MCF 10A (cell line): ENCODE measurements at regions not wholly inside any gene's neighbourhood (a gene's known extent, or its start where the extent isn't known, plus 50 kb on each side); places are given as distances from the start of the nearest gene placed in this dataset.

Experiments
- BruUV-seq: library from RNA; stranded (reverse); fragments of 400-500 nt; replicated peaks from 2 replicates; lab custom pipeline; 2021; lab: Mats Ljungman, UMichigan
- CTCF ChIA-PET: fragments of 300-600 bp; sonication (Branson Sonifier 250); formaldehyde crosslinking; extraction: SDS; loops from one replicate; lab custom pipeline; 2021; ENCODE audit warnings: antibody characterized with exemption, inconsistent platforms; lab: Yijun Ruan, JAX
- POLR2A ChIA-PET: fragments of 300-600, 350-650 bp; sonication (Branson Sonifier 250); formaldehyde crosslinking; extraction: SDS; loops from one replicate; lab custom pipeline; 2020; ENCODE audit warnings: antibody characterized with exemption, inconsistent platforms; lab: Yijun Ruan, JAX
- DNase-seq: peaks from one replicate; pipeline ENCODE4 v3.0.0-alpha.2; 2018; ENCODE audit not compliant: unreplicated experiment
- H3K27ac Mint-ChIP-seq: one replicate; pipeline ENCODE4 v1.8.0; 2022; ENCODE audit warnings: mild to moderate bottlenecking, low read depth, mixed read lengths; ENCODE audit not compliant: unreplicated experiment
- H3K27me3 Mint-ChIP-seq: one replicate; pipeline ENCODE4 v1.8.0; 2022; ENCODE audit warnings: mixed read lengths; ENCODE audit not compliant: insufficient read depth, unreplicated experiment
- H3K36me3 Mint-ChIP-seq: one replicate; pipeline ENCODE4 v1.8.0; 2022; ENCODE audit warnings: mild to moderate bottlenecking, moderate library complexity, mixed read lengths; ENCODE audit not compliant: insufficient read depth, unreplicated experiment
- H3K4me1 Mint-ChIP-seq: one replicate; pipeline ENCODE4 v1.8.0; 2022; ENCODE audit warnings: mixed read lengths; ENCODE audit not compliant: insufficient read depth, unreplicated experiment
- H3K4me3 Mint-ChIP-seq: one replicate; pipeline ENCODE4 v1.8.0; 2022; ENCODE audit warnings: mild to moderate bottlenecking, moderate library complexity, mixed read lengths; ENCODE audit not compliant: unreplicated experiment
- H3K9me3 Mint-ChIP-seq: one replicate; pipeline ENCODE4 v1.8.0; 2022; ENCODE audit warnings: mixed read lengths; ENCODE audit not compliant: unreplicated experiment
- CTCF ChIP-seq: fragments of 200-600 bp; IDR thresholded peaks from one replicate; pipeline ENCODE4 v1.8.0; 2022; ENCODE audit warnings: antibody characterized with exemption, mild to moderate bottlenecking; ENCODE audit not compliant: unreplicated experiment
- intact Hi-C: fragments of 100-400 bp; cut with micrococcal nuclease; formaldehyde crosslinking; loops from 2 replicates; pipeline ENCODE4 v1.14.1; 2022

GRCh38 chr4:79764120-79764519 is 308.9 kb downstream of the ANTXR2 start:
- H3K4me3 Mint-ChIP-seq, result no peak overlapping the region
- POLR2A ChIA-PET, result no interaction called here
- no peak for TF ChIP-seq CTCF
- H3K36me3 Mint-ChIP-seq, result no peaks in the 10 kb centered on the region
- H3K4me1 Mint-ChIP-seq, result no peaks in the 10 kb centered on the region
- no peak for DNase-seq
- H3K27me3 Mint-ChIP-seq, result no peaks in the 10 kb centered on the region
- H3K27ac Mint-ChIP-seq, result no peak overlapping the region
- no peaks in the 10 kb centered on the region for H3K9me3 Mint-ChIP-seq
- BruUV-seq, result no TSS peak
- CTCF ChIA-PET, result no interaction called here
- intact Hi-C loops, result no loop called here

- Mint-ChIP-seq H3K27me3 (no peaks in the 10 kb centered on the region), H3K27ac (no peak overlapping the region), H3K36me3 (no peaks in the 10 kb centered on the region), H3K9me3 (no peaks in the 10 kb centered on the region), H3K4me1 (no peaks in the 10 kb centered on the region), H3K4me3 (no peak overlapping the region)
- ChIA-PET POLR2A (no interaction called here), CTCF (interaction anchor here (1.0 kb wide), 1 partner anchor 97 kb away, joined by 5 read pairs; no protein-coding TSS in a partner anchor)
- intact Hi-C loops, result no loop called here
- TF ChIP-seq CTCF, result no peak
- DNase-seq, result no peak
- BruUV-seq, result no TSS peak
Observed at GRCh38 chr4:79763486-79764075, 309.4 kb downstream of the ANTXR2 start.

GRCh38 chr4:79759793-79760192 is 313.2 kb downstream of the ANTXR2 start:
- no peaks in the 10 kb centered on the region for H3K4me1 Mint-ChIP-seq
- no peak for DNase-seq
- CTCF ChIA-PET, result no interaction called here
- no peak overlapping the region for H3K27ac Mint-ChIP-seq
- no TSS peak for BruUV-seq
- intact Hi-C loops, result no loop called here
- no peak for TF ChIP-seq CTCF
- H3K9me3 Mint-ChIP-seq, result no peaks in the 10 kb centered on the region
- no peak overlapping the region for H3K4me3 Mint-ChIP-seq
- POLR2A ChIA-PET, result no interaction called here
- no peaks in the 10 kb centered on the region for H3K27me3 Mint-ChIP-seq
- H3K36me3 Mint-ChIP-seq, result no peaks in the 10 kb centered on the region

- BruUV-seq, result no TSS peak
- CTCF ChIA-PET, result interaction anchor here (0.6 to 0.7 kb wide), 2 partner anchors 14 to 182 kb away, joined by 3 read pairs; no protein-coding TSS in a partner anchor
Observed at GRCh38 chr4:79757600-79757999, 315.4 kb downstream of the ANTXR2 start.

More at GRCh38 chr4:79757600-79757999, 315.4 kb downstream of the ANTXR2 start:
- Mint-ChIP-seq H3K27me3 (no peaks in the 10 kb centered on the region), H3K4me3 (no peak overlapping the region), H3K27ac (no peak overlapping the region), H3K36me3 (no peaks in the 10 kb centered on the region), H3K9me3 (no peaks in the 10 kb centered on the region), H3K4me1 (no peaks in the 10 kb centered on the region)
- no peak for TF ChIP-seq CTCF
- POLR2A ChIA-PET, result no interaction called here
- no peak for DNase-seq
- intact Hi-C loops, result no loop called here
